H1 (cell line): ENCODE measurements at regions not wholly inside any gene's neighbourhood (a gene's known extent, or its start where the extent isn't known, plus 50 kb on each side); places are given as distances from the start of the nearest gene placed in this dataset.
A peak's percentile ranks its signal among the peaks of the same experiment; 100 is the strongest.

Experiments used
- CTCF ChIA-PET: fragments of 300-600 bp; sonication (Branson Sonifier 250); formaldehyde crosslinking; loops from one replicate; lab custom pipeline; 2021; ENCODE audit not compliant: partially characterized antibody; lab: Charles Lee
- POLR2A ChIA-PET: fragments of 300-600 bp; sonication (Branson Sonifier 250); formaldehyde crosslinking; loops from one replicate; lab custom pipeline; 2021; ENCODE audit warnings: inconsistent platforms; ENCODE audit not compliant: partially characterized antibody; lab: Charles Lee
- DNase-seq, 2 experiments: peaks; one replicate each; pipeline versions ENCODE4 v3.0.0 to v3.0.0-alpha.2; 2010 to 2022; ENCODE audit warnings: low spot score in 2 of 2, low read depth in 1 of 2, mixed read lengths in 1 of 2
- FAIRE-seq: peaks from 2 replicates; lab custom pipeline; 2011; peaks lifted over from hg19 to GRCh38; lab: Jason Lieb, UNC
- H2AFZ ChIP-seq: 2 replicates; pipeline ENCODE4 v1.8.1; 2012; ENCODE audit warnings: low read length, inconsistent platforms
- H2AK5ac ChIP-seq: 2 replicates; pipeline ENCODE4 v1.6.1; 2013; ENCODE audit warnings: low read depth, low read length
- H2BK120ac ChIP-seq: replicated peaks from 2 replicates; pipeline ENCODE3; 2013; ENCODE audit warnings: low read depth, low read length, inconsistent platforms
- H2BK12ac ChIP-seq: 2 replicates; pipeline ENCODE4 v1.6.1; 2013; ENCODE audit warnings: low read depth, low read length
- H2BK15ac ChIP-seq: 2 replicates; pipeline ENCODE4 v1.6.1; 2013; ENCODE audit warnings: low read length
- H2BK20ac ChIP-seq: 2 replicates; pipeline ENCODE4 v1.6.1; 2013; ENCODE audit warnings: low read length
- H2BK5ac ChIP-seq: 2 replicates; pipeline ENCODE4 v1.6.1; 2013; ENCODE audit warnings: low read depth, low read length
- H3K14ac ChIP-seq: 2 replicates; pipeline ENCODE4 v1.6.1; 2013; ENCODE audit warnings: inconsistent platforms; ENCODE audit not compliant: insufficient read length
- H3K18ac ChIP-seq: 2 replicates; pipeline ENCODE4 v1.6.1; 2013; ENCODE audit warnings: low read length; ENCODE audit errors: extremely low read depth
- H3K23ac ChIP-seq: 2 replicates; pipeline ENCODE4 v1.6.1; 2013; ENCODE audit warnings: inconsistent platforms; ENCODE audit not compliant: insufficient read length
- H3K23me2 ChIP-seq: 2 replicates; pipeline ENCODE4 v1.6.1; 2013; ENCODE audit warnings: low read depth, low read length
- H3K27ac ChIP-seq: 2 replicates; pipeline ENCODE4 v1.6.1; 2011; ENCODE audit warnings: low read depth, low read length, inconsistent platforms
- H3K27me3 ChIP-seq, 4 experiments: replicated peaks in 1 of 4; 1 replicate in 1 of 4; 2 replicates in 3 of 4; pipeline versions ENCODE4 v1.6.1 to v1.8.1; 2011 to 2013; ENCODE audit warnings: low read length in 3 of 4, mild to moderate bottlenecking in 3 of 4, inconsistent platforms in 2 of 4, mixed read lengths in 2 of 4, moderate library complexity in 1 of 4; ENCODE audit not compliant: control insufficient read depth in 3 of 4, insufficient read depth in 3 of 4; ENCODE audit errors: extremely low read depth in 1 of 4
- H3K36me3 ChIP-seq, 4 experiments: 2 replicates each; pipeline versions ENCODE4 v1.6.1 to v1.8.1; 2011 to 2013; ENCODE audit warnings: mild to moderate bottlenecking in 4 of 4, low read length in 3 of 4, moderate library complexity in 2 of 4, control low read depth in 1 of 4, inconsistent platforms in 1 of 4; ENCODE audit not compliant: insufficient read depth in 4 of 4, control insufficient read depth in 2 of 4
- H3K4ac ChIP-seq: replicated peaks from 2 replicates; pipeline ENCODE3; 2013; ENCODE audit warnings: low read length, low read depth, mixed read lengths, inconsistent platforms; ENCODE audit not compliant: insufficient read length
- H3K4me1 ChIP-seq, 4 experiments: replicated peaks in 1 of 4; 1 replicate in 1 of 4; 2 replicates in 3 of 4; pipeline versions ENCODE4 v1.6.1 to v1.8.1; 2011 to 2013; ENCODE audit warnings: low read length in 3 of 4, inconsistent platforms in 2 of 4, mixed read lengths in 1 of 4; ENCODE audit not compliant: insufficient read depth in 4 of 4, control insufficient read depth in 3 of 4
- H3K4me2 ChIP-seq, 2 experiments: 2 replicates each; pipeline versions ENCODE4 v1.6.1 to v1.8.1; 2011 to 2013; ENCODE audit warnings: low read depth in 2 of 2, low read length in 2 of 2, control low read depth in 1 of 2, inconsistent platforms in 1 of 2, mild to moderate bottlenecking in 1 of 2; ENCODE audit not compliant: insufficient read depth in 1 of 2
- H3K4me3 ChIP-seq, 4 experiments: fragments of 200-600, 300-600 bp in 1 of 4; sonication (generic), shearing (Covaris generic), sonication (Bioruptor Twin) in 1 of 4; 2 replicates each; pipeline versions ENCODE4 v1.5.1 to v1.8.1; 2011 to 2016; ENCODE audit warnings: low read length in 4 of 4, low read depth in 3 of 4, control low read depth in 2 of 4, inconsistent platforms in 2 of 4, mild to moderate bottlenecking in 2 of 4, mixed read lengths in 1 of 4, moderate library complexity in 1 of 4; ENCODE audit not compliant: insufficient read depth in 2 of 4; ENCODE audit errors: extremely low read depth in 1 of 4
- H3K56ac ChIP-seq: replicated peaks from 2 replicates; pipeline ENCODE3; 2013; ENCODE audit warnings: low read depth, mild to moderate bottlenecking, mixed read lengths, low read length, inconsistent platforms; ENCODE audit not compliant: insufficient read length
- H3K79me1 ChIP-seq: 2 replicates; pipeline ENCODE4 v1.6.1; 2013; ENCODE audit warnings: low read depth, low read length, control low read depth
- H3K79me2 ChIP-seq, 2 experiments: 2 replicates each; pipeline versions ENCODE4 v1.6.1 to v1.8.1; 2012 to 2013; ENCODE audit warnings: low read length in 2 of 2, mild to moderate bottlenecking in 2 of 2, inconsistent platforms in 1 of 2; ENCODE audit not compliant: insufficient read depth in 2 of 2, control insufficient read depth in 1 of 2
- H3K9ac ChIP-seq, 4 experiments: replicated peaks in 1 of 4; 1 replicate in 1 of 4; 2 replicates in 3 of 4; pipeline versions ENCODE4 v1.6.1 to v1.8.1; 2011 to 2013; ENCODE audit warnings: low read depth in 3 of 4, low read length in 3 of 4, control low read depth in 2 of 4, mild to moderate bottlenecking in 2 of 4, moderate library complexity in 2 of 4, inconsistent platforms in 1 of 4; ENCODE audit errors: extremely low read depth in 1 of 4
- H3K9me3 ChIP-seq, 2 experiments: 2 replicates each; pipeline versions ENCODE4 v1.6.1 to v1.8.1; 2012 to 2013; ENCODE audit warnings: mild to moderate bottlenecking in 2 of 2, moderate library complexity in 2 of 2, control low read depth in 1 of 2, inconsistent platforms in 1 of 2, low read depth in 1 of 2, low read length in 1 of 2, mixed read lengths in 1 of 2; ENCODE audit not compliant: insufficient read depth in 2 of 2
- H4K20me1 ChIP-seq, 2 experiments: replicated peaks in 1 of 2; 2 replicates each; pipeline versions ENCODE3 to v1.8.1; 2011 to 2013; ENCODE audit warnings: inconsistent platforms in 2 of 2, low read length in 2 of 2, mild to moderate bottlenecking in 1 of 2; ENCODE audit not compliant: insufficient read depth in 2 of 2, control insufficient read depth in 1 of 2
- H4K5ac ChIP-seq: 2 replicates; pipeline ENCODE4 v1.6.1; 2013; ENCODE audit warnings: low read length, low read depth, mixed read lengths, inconsistent platforms; ENCODE audit not compliant: insufficient read length
- H4K8ac ChIP-seq: 2 replicates; pipeline ENCODE4 v1.8.0; 2013; ENCODE audit warnings: mild to moderate bottlenecking, moderate library complexity, low read length, inconsistent platforms; ENCODE audit not compliant: insufficient read depth; ENCODE audit errors: extremely low read depth
- H4K91ac ChIP-seq: replicated peaks from 2 replicates; pipeline ENCODE3; 2013; ENCODE audit warnings: low read length, mixed read lengths, inconsistent platforms; ENCODE audit not compliant: insufficient read length
- BRCA1 ChIP-seq: IDR thresholded peaks from 2 replicates; pipeline ENCODE4 v1.6.1; 2012; ENCODE audit warnings: low read depth, low read length, improper control_type of control experiment
- CEBPB ChIP-seq: IDR thresholded peaks from 2 replicates; pipeline ENCODE4 v1.6.1; 2012; ENCODE audit warnings: low read depth, low read length
- CREB1 ChIP-seq: IDR thresholded peaks from 2 replicates; pipeline ENCODE4 v1.6.1; 2012; ENCODE audit warnings: inconsistent platforms
- E2F6 ChIP-seq: IDR thresholded peaks from 2 replicates; pipeline ENCODE4 v1.6.1; 2012; ENCODE audit warnings: inconsistent platforms
- FOSL1 ChIP-seq: IDR thresholded peaks from 2 replicates; pipeline ENCODE4 v1.6.1; 2011; ENCODE audit warnings: mild to moderate bottlenecking, low read depth, low read length, moderate library complexity; ENCODE audit not compliant: insufficient read depth
- GTF2F1 ChIP-seq: IDR thresholded peaks from 2 replicates; pipeline ENCODE4 v1.6.1; 2012; ENCODE audit warnings: low read depth, low read length, improper control_type of control experiment, borderline replicate concordance
- JUN ChIP-seq: IDR thresholded peaks from 2 replicates; pipeline ENCODE4 v1.6.1; 2011; ENCODE audit warnings: low read depth, mild to moderate bottlenecking, improper control_type of control experiment, low read length
- NRF1 ChIP-seq: IDR thresholded peaks from 2 replicates; pipeline ENCODE4 v1.6.1; 2011; ENCODE audit warnings: mild to moderate bottlenecking, low read depth, low read length, improper control_type of control experiment
- RNF2 ChIP-seq: fragments of 200-900, 300-1000 bp; sonication (generic); IDR thresholded peaks from 2 replicates; pipeline ENCODE4 v1.7.1; 2016; ENCODE audit warnings: borderline replicate concordance, low read depth, mild to moderate bottlenecking, antibody characterized with exemption, low read length; ENCODE audit not compliant: poor library complexity, severe bottlenecking; ENCODE audit errors: missing control alignments
- SAP30 ChIP-seq: fragments of 300-600 bp; sonication (generic); IDR thresholded peaks from 2 replicates; pipeline ENCODE4 v1.7.1; 2012; ENCODE audit warnings: low read length, moderate library complexity, mild to moderate bottlenecking, inconsistent platforms; ENCODE audit not compliant: insufficient read depth, insufficient replicate concordance
- SIX5 ChIP-seq: IDR thresholded peaks from 2 replicates; pipeline ENCODE4 v1.6.1; 2011; ENCODE audit warnings: mild to moderate bottlenecking, low read depth, low read length
- SP1 ChIP-seq: IDR thresholded peaks from 2 replicates; pipeline ENCODE4 v1.6.1; 2011; ENCODE audit warnings: low read depth, low read length
- SP2 ChIP-seq: IDR thresholded peaks from 2 replicates; pipeline ENCODE4 v1.6.1; 2012; ENCODE audit warnings: mild to moderate bottlenecking, low read length, inconsistent platforms
- SRF ChIP-seq: IDR thresholded peaks from 2 replicates; pipeline ENCODE4 v1.6.1; 2011; ENCODE audit warnings: mild to moderate bottlenecking, low read depth, low read length, moderate library complexity
- TAF1 ChIP-seq: IDR thresholded peaks from 2 replicates; pipeline ENCODE4 v1.6.1; 2011; ENCODE audit warnings: mild to moderate bottlenecking, low read depth, low read length
- TBP ChIP-seq: IDR thresholded peaks from 2 replicates; pipeline ENCODE4 v1.6.1; 2011; ENCODE audit warnings: low read depth, low read length, improper control_type of control experiment
- WGBS, 2 experiments: shearing (Covaris generic) in 1 of 2; methylation state at CpG; one replicate each; pipeline versions ENCODE4 v1.1.6 to v1.1.7; 2013 to 2015; ENCODE audit warnings: low lambda C conversion rate in 2 of 2, mixed read lengths in 2 of 2, inconsistent platforms in 1 of 2, low coverage in 1 of 2, missing lambda C conversion rate in 1 of 2; ENCODE audit not compliant: insufficient replicate concordance in 2 of 2, insufficient coverage in 1 of 2, insufficient read length in 1 of 2; ENCODE audit errors: extremely low coverage in 1 of 2, missing lambda C conversion rate in 1 of 2; 5-methylcytosine and 5-hydroxymethylcytosine counted together

GRCh38 chr9:107737610-107737986 lies 248.0 kb upstream of the KLF4 start:
- H2BK15ac ChIP-seq, result 0 out of 2 replicates have a peak overlapping the region, but pooled peaks have one; percentile 16
- H3K79me1 ChIP-seq, result no peaks in the 10 kb centered on the region
- no peaks in the 10 kb centered on the region for H3K4me1 ChIP-seq
- no peak overlapping the region for H4K8ac ChIP-seq
- no peak for FAIRE-seq
- H3K4me3 ChIP-seq, result no peak overlapping the region
- no peak overlapping the region for H2AK5ac ChIP-seq
- ChIA-PET CTCF (no interaction called here), POLR2A (no interaction called here)
- H2BK5ac ChIP-seq, result no peak overlapping the region; the same call in 1 of the 2 replicates
- H2BK120ac ChIP-seq, result no peak overlapping the region
- no peaks in the 10 kb centered on the region for H3K36me3 ChIP-seq
- no peak overlapping the region for H3K27ac ChIP-seq
- H3K14ac ChIP-seq, result no peak overlapping the region
- H3K79me2 ChIP-seq, result no peaks in the 10 kb centered on the region
- no peak overlapping the region for H3K23ac ChIP-seq
- peak overlapping the region; percentile 70; the same call in 1 of the 2 replicates for H2AFZ ChIP-seq
- H3K27me3 ChIP-seq, result no peaks in the 10 kb centered on the region
- no peak overlapping the region for H3K4me2 ChIP-seq
- no peaks in the 10 kb centered on the region for H3K23me2 ChIP-seq
- no peak overlapping the region; the same call in 1 of the 2 replicates for H2BK20ac ChIP-seq
- no peak overlapping the region for H3K9ac ChIP-seq
- no peak overlapping the region for H4K5ac ChIP-seq
- H2BK12ac ChIP-seq, result 0 out of 2 replicates have a peak overlapping the region, but pooled peaks have one; percentile 17
- H3K9me3 ChIP-seq, result no peaks in the 10 kb centered on the region
- H4K20me1 ChIP-seq, result no peaks in the 10 kb centered on the region
- H3K4ac ChIP-seq, result no peak overlapping the region
- DNase-seq, result no peak
- H3K18ac ChIP-seq, result no peak overlapping the region
- H3K56ac ChIP-seq, result no peak overlapping the region
- WGBS, 2 experiments, result 82% methylated on average over 5 of the region's 5 CpGs; no CpG with 5 or more reads in 1 of the 2 experiments
- H4K91ac ChIP-seq, result no peak overlapping the region
- TF ChIP-seq SP1 (no peak), SP2 (no peak), JUN (no peak), CREB1 (no peak), FOSL1 (no peak), SRF (no peak), SAP30 (no peak), GTF2F1 (no peak), NRF1 (no peak), BRCA1 (no peak), TAF1 (no peak), SIX5 (no peak), RNF2 (no peak), E2F6 (no peak), CEBPB (no peak), TBP (no peak)
